MCF 10A (cell line): ENCODE measurements at regions not wholly inside any gene's neighbourhood (a gene's known extent, or its start where the extent isn't known, plus 50 kb on each side); places are given as distances from the start of the nearest gene placed in this dataset.

ENCODE experiments used
- BruUV-seq: library from RNA; stranded (reverse); fragments of 400-500 nt; replicated peaks from 2 replicates; lab custom pipeline; 2021; lab: Mats Ljungman, UMichigan
- CTCF ChIA-PET: fragments of 300-600 bp; sonication (Branson Sonifier 250); formaldehyde crosslinking; extraction: SDS; loops from one replicate; lab custom pipeline; 2021; ENCODE audit warnings: antibody characterized with exemption, inconsistent platforms; lab: Yijun Ruan, JAX
- POLR2A ChIA-PET: fragments of 300-600, 350-650 bp; sonication (Branson Sonifier 250); formaldehyde crosslinking; extraction: SDS; loops from one replicate; lab custom pipeline; 2020; ENCODE audit warnings: antibody characterized with exemption, inconsistent platforms; lab: Yijun Ruan, JAX
- DNase-seq: peaks from one replicate; pipeline ENCODE4 v3.0.0-alpha.2; 2018; ENCODE audit not compliant: unreplicated experiment
- H3K27ac Mint-ChIP-seq: one replicate; pipeline ENCODE4 v1.8.0; 2022; ENCODE audit warnings: mild to moderate bottlenecking, low read depth, mixed read lengths; ENCODE audit not compliant: unreplicated experiment
- H3K27me3 Mint-ChIP-seq: one replicate; pipeline ENCODE4 v1.8.0; 2022; ENCODE audit warnings: mixed read lengths; ENCODE audit not compliant: insufficient read depth, unreplicated experiment
- H3K36me3 Mint-ChIP-seq: one replicate; pipeline ENCODE4 v1.8.0; 2022; ENCODE audit warnings: mild to moderate bottlenecking, moderate library complexity, mixed read lengths; ENCODE audit not compliant: insufficient read depth, unreplicated experiment
- H3K4me1 Mint-ChIP-seq: one replicate; pipeline ENCODE4 v1.8.0; 2022; ENCODE audit warnings: mixed read lengths; ENCODE audit not compliant: insufficient read depth, unreplicated experiment
- H3K4me3 Mint-ChIP-seq: one replicate; pipeline ENCODE4 v1.8.0; 2022; ENCODE audit warnings: mild to moderate bottlenecking, moderate library complexity, mixed read lengths; ENCODE audit not compliant: unreplicated experiment
- H3K9me3 Mint-ChIP-seq: one replicate; pipeline ENCODE4 v1.8.0; 2022; ENCODE audit warnings: mixed read lengths; ENCODE audit not compliant: unreplicated experiment
- intact Hi-C: fragments of 100-400 bp; cut with micrococcal nuclease; formaldehyde crosslinking; loops from 2 replicates; pipeline ENCODE4 v1.14.1; 2022
- TF ChIP-seq, protein P1 (sequence below): fragments of 200-600 bp; IDR thresholded peaks from one replicate; pipeline ENCODE4 v1.8.0; 2022; ENCODE audit warnings: antibody characterized with exemption, mild to moderate bottlenecking; ENCODE audit not compliant: unreplicated experiment

DNA sequence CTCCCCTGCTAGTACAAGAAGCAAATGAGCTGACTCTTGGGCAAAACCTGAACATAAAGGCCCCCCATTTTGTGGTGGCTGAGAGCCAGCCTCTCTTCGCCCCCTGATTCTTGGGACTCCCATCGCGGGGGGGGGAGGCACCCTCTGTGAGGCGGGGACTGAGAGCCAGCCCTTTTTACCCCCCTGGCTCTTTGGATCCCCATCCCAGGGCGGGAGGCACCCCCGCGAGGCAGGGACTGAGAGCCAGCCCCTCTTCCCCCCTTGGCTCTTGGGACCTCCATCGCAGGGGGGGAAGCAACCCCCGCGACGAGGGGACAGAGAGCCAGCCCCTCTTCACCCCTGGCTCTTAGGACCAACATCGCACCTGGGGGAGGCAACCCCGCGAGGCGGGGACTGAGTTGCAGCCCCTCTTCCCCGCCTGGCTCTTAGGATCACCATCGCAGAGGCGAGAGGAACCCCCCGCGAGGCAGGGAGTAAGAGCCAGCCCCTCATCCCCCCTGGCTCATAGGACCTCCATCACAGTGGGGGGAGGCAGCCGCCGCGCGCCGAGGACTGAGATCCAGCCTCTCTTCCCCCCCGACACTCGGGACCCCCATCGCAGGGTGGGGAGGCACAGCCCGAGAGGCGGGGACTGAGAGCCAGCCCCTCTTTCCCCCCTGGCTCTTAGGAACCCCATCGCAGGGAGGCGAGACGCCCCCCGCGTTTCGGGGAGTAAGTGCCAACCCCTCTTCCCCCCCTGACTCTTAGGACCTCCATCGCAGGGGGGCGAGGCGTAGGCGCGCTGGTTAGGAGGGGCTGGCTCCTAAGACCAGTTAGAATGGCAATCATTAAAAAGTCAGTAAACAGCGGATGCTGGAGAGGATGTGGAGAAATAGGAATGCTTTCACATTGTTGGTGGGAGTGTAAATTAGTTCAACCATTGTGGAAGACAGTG lies 2428.4 kb upstream of the PCDH20 start:
- Mint-ChIP-seq H3K27ac (no peak overlapping the region), H3K9me3 (no peaks in the 10 kb centered on the region), H3K4me3 (no peak overlapping the region), H3K4me1 (no peaks in the 10 kb centered on the region), H3K27me3 (no peaks in the 10 kb centered on the region), H3K36me3 (peaks cover 6% of the 10 kb centered on the region)
- ChIA-PET CTCF (no interaction called here), POLR2A (no interaction called here)
- DNase-seq = no peak
- no TSS peak for BruUV-seq
- intact Hi-C loops = no loop called here
- TF ChIP-seq, protein P1, sequence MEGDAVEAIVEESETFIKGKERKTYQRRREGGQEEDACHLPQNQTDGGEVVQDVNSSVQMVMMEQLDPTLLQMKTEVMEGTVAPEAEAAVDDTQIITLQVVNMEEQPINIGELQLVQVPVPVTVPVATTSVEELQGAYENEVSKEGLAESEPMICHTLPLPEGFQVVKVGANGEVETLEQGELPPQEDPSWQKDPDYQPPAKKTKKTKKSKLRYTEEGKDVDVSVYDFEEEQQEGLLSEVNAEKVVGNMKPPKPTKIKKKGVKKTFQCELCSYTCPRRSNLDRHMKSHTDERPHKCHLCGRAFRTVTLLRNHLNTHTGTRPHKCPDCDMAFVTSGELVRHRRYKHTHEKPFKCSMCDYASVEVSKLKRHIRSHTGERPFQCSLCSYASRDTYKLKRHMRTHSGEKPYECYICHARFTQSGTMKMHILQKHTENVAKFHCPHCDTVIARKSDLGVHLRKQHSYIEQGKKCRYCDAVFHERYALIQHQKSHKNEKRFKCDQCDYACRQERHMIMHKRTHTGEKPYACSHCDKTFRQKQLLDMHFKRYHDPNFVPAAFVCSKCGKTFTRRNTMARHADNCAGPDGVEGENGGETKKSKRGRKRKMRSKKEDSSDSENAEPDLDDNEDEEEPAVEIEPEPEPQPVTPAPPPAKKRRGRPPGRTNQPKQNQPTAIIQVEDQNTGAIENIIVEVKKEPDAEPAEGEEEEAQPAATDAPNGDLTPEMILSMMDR = no peak

DNA sequence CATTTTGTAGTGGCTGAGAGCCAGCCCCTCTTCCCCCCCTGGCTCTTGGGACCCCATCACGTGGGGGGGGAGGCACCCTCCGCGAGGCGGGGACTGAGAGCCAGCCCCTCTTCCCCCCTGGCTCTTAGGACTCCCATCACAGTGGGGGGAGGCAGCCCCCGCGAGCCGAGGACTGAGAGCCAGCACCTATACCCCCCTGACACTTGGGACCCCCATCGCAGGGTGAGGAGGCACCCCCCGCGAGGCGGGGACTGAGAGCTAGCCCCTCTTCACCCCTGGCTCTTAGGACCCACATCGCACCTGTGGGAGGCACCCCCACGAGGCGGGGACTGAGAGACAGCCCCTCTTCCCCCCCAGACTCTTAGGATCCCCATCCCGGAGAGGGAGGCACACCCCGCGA lies 2426.5 kb upstream of the PCDH20 start:
- Mint-ChIP-seq H3K4me1 (no peaks in the 10 kb centered on the region), H3K4me3 (no peak overlapping the region), H3K9me3 (no peaks in the 10 kb centered on the region), H3K27me3 (no peaks in the 10 kb centered on the region), H3K27ac (no peak overlapping the region), H3K36me3 (peaks cover 6% of the 10 kb centered on the region)
- BruUV-seq = no TSS peak
- TF ChIP-seq, protein P1 = no peak
- ChIA-PET POLR2A (no interaction called here), CTCF (no interaction called here)
- intact Hi-C loops = no loop called here
- DNase-seq = no peak

DNA sequence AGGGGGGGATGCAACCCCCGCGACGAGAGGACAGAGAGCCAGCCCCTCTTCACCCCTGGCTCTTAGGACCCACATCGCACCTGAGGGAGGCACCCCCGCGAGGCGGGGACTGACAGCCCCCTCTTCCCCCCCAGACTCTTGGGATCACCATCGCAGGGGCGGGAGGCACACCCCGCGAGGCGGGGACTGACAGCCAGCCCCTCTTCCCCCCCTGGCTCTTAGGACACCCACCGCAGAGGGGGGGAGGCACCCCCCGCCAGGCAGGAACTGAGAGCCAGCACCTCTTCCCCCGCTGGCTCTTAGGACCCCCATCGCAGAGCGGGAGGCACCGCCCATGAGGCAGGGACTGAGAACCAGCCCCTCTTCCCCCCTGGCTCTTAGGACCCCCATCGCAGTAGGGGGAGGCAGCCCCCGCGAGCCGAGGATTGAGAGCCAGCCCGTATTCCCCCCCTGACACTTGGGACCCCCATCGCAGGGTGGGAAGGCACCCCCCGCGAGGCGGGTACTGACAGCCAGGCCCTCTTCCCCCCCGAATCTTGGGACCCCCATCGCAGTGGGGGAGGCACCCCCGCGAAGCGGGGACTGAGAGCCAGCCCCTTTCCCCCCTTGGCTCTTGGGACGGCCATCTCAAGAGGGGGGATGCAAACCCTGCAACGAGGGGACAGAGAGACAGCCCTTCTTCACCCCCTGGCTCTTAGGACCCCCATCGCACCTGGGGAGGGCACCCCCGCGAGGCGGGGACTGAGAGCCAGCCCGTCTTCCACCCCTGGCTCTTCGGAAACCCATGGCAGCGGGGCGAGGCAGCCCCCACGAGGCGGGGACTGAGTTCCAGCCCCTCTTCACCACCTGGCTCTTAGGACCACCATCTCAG lies 2425.1 kb upstream of the PCDH20 start:
- ChIA-PET POLR2A (no interaction called here), CTCF (no interaction called here)
- no peaks in the 10 kb centered on the region for H3K9me3 Mint-ChIP-seq
- no peaks in the 10 kb centered on the region for H3K27me3 Mint-ChIP-seq
- no peaks in the 10 kb centered on the region for H3K4me1 Mint-ChIP-seq
- no peak for DNase-seq
- H3K27ac Mint-ChIP-seq = no peak overlapping the region
- intact Hi-C loops = no loop called here
- no peaks in the 10 kb centered on the region for H3K36me3 Mint-ChIP-seq
- TF ChIP-seq, protein P1 = no peak
- H3K4me3 Mint-ChIP-seq = no peak overlapping the region
- BruUV-seq = no TSS peak
